K562 (cell line): ENCODE measurements at regions not wholly inside any gene's neighbourhood (a gene's known extent, or its start where the extent isn't known, plus 50 kb on each side); places are given as distances from the start of the nearest gene placed in this dataset.

ENCODE experiments used
- ETV5 ChIP-seq: sonication (generic); formaldehyde crosslinking; IDR thresholded peaks from 2 replicates; pipeline ENCODE4 v1.4.0; 2020; ENCODE audit warnings: low read depth, mild to moderate bottlenecking, missing genetic modification reagents
- HNRNPLL ChIP-seq: fragments of 200-400 bp; formaldehyde crosslinking; IDR thresholded peaks from 2 replicates; pipeline ENCODE4 v1.6.1; 2017; ENCODE audit warnings: low read length, low read depth, mild to moderate bottlenecking; ENCODE audit not compliant: poor library complexity, severe bottlenecking
- SRSF7 ChIP-seq: fragments of 200-400 bp; formaldehyde crosslinking; optimal IDR thresholded peaks from 2 replicates; pipeline ENCODE3; 2017; ENCODE audit warnings: mild to moderate bottlenecking, low read depth, low read length
- ZBTB9 ChIP-seq: fragments of 450-650 bp; formaldehyde crosslinking; IDR thresholded peaks from 2 replicates; pipeline ENCODE4 v1.4.0; 2020; ENCODE audit warnings: mild to moderate bottlenecking, moderate library complexity
- TF ChIP-seq, protein P1 (sequence below): fragments of 250-450 bp; sonication (Bioruptor Pico); IDR thresholded peaks from 2 replicates; pipeline ENCODE4 v1.5.0; 2021; ENCODE audit warnings: mild to moderate bottlenecking, moderate library complexity
- TF ChIP-seq, protein P2 (sequence below), 2 experiments: fragments of 250-450 bp in 1 of 2; fragments of 450-650 bp in 1 of 2; sonication (Bioruptor Pico) in 1 of 2; IDR thresholded peaks; 2 replicates each; pipeline versions ENCODE4 v1.6.1 to v1.8.0; 2016 to 2021; ENCODE audit warnings: mild to moderate bottlenecking in 2 of 2, moderate library complexity in 2 of 2, missing compliant biosample characterization in 1 of 2, missing genetic modification characterization in 1 of 2

GRCh38 chr3:30522476-30522875 is 83.9 kb upstream of the TGFBR2 start (continued):
- TF ChIP-seq ZBTB9 (CRISPR knock-in tag) (no peak), ETV5 (CRISPR knock-in tag) (no peak), SRSF7 (no peak), HNRNPLL (no peak)
- TF ChIP-seq, protein P1, sequence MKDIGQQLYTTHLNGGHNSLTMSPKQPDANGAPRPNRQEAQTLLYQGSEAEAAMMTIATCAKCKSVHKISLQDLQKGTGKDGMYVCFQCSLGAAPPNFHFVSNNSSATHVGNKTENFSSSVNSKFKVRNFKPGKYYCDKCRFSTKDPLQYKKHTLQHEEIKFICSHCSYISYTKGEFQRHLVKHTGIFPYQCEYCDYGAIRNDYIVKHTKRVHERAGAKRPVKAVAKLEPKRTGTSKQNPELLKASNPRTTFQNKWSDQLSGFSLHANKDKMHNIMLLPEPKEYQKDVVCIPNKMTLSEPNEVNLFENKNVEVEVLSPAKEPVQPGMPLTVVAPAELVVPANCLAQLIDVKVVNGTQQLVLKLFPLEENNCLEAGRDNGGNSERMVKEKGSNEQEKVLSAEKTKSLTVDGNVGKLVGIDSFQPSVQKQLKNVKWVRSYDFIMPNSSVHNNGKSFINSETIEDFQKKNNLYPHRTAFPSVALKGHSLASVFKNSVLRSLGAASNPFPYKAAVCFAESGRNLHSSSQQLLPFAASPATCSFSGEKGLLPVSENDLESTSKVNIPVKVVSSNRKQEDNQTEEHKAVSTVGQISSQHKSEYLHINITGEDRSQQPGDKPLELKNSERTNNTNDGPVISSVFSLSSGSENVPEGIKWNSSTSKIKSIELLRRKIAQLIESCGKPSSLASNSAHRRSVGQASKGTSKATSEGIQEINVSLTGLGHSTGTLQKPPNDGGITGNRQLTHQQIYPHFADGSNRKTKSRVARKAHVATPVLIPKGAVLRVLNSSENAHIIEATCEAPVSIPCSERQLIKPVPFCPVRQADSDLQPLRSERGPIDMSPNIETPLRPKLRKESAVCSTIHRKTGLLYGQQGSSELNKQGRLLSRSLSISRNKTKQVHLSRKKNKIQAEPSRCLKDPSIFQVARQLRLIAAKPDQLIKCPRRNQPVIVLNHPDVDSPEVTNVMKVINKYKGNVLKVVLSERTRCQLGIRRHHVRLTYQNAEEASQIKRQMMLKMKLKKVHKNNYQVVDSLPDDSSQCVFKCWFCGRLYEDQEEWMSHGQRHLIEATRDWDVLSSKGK (CRISPR knock-in tag), result no peak
- TF ChIP-seq, protein P2, sequence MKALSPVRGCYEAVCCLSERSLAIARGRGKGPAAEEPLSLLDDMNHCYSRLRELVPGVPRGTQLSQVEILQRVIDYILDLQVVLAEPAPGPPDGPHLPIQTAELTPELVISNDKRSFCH (CRISPR knock-in tag; IDR thresholded peaks at IDR 0.05), result no peak
- TF ChIP-seq, protein P2 (tag; IDR thresholded peaks at IDR 0.05), result no peak
